Mucosa of rectum (tissue), 2 donors: ENCODE measurements at regions not wholly inside any gene's neighbourhood (a gene's known extent, or its start where the extent isn't known, plus 50 kb on each side); places are given as distances from the start of the nearest gene placed in this dataset.

Source experiments
- H3K27ac ChIP-seq, 2 donors: one replicate each; pipeline ENCODE4 v1.7.0; 2013; ENCODE audit warnings: inconsistent platforms in 2 of 2, low read depth in 2 of 2, low read length in 2 of 2
- H3K27me3 ChIP-seq, 2 donors: one replicate each; pipeline ENCODE4 v1.7.0; 2013; ENCODE audit warnings: low read length in 2 of 2; ENCODE audit not compliant: control insufficient read depth in 2 of 2, insufficient read depth in 2 of 2
- H3K36me3 ChIP-seq, 2 donors: one replicate each; pipeline ENCODE4 v1.7.0; 2013; ENCODE audit warnings: low read length in 2 of 2; ENCODE audit not compliant: control insufficient read depth in 2 of 2, insufficient read depth in 2 of 2
- H3K4me1 ChIP-seq, 2 donors: one replicate each; pipeline ENCODE4 v1.7.0; 2013; ENCODE audit warnings: low read length in 2 of 2, mild to moderate bottlenecking in 1 of 2; ENCODE audit not compliant: control insufficient read depth in 2 of 2, insufficient read depth in 2 of 2
- H3K4me3 ChIP-seq, 2 donors: one replicate each; pipeline ENCODE4 v1.7.0; 2013; ENCODE audit warnings: low read length in 2 of 2
- H3K9ac ChIP-seq, 2 donors: one replicate each; pipeline ENCODE4 v1.7.0; 2013; ENCODE audit warnings: low read length in 2 of 2, low read depth in 1 of 2, mild to moderate bottlenecking in 1 of 2
- H3K9me3 ChIP-seq, 2 donors: one replicate each; pipeline ENCODE4 v1.7.0; 2013; ENCODE audit warnings: low read length in 2 of 2; ENCODE audit not compliant: control insufficient read depth in 2 of 2
- donor health status: healthy.
- donor health status: Normal muscosa, but diverticular disease.

GRCh38 chr4:33340168-33340567, 2620.0 kb downstream of the PCDH7 start:
- no peak overlapping the region for H3K27ac ChIP-seq
- H3K4me1 ChIP-seq: no peaks in the 10 kb centered on the region
- H3K36me3 ChIP-seq: no peaks in the 10 kb centered on the region
- H3K9me3 ChIP-seq: peaks cover 0 to 11% of the 10 kb centered on the region in 2 donors
- no peak overlapping the region for H3K9ac ChIP-seq
- H3K4me3 ChIP-seq: no peak overlapping the region
- no peaks in the 10 kb centered on the region for H3K27me3 ChIP-seq

DNA sequence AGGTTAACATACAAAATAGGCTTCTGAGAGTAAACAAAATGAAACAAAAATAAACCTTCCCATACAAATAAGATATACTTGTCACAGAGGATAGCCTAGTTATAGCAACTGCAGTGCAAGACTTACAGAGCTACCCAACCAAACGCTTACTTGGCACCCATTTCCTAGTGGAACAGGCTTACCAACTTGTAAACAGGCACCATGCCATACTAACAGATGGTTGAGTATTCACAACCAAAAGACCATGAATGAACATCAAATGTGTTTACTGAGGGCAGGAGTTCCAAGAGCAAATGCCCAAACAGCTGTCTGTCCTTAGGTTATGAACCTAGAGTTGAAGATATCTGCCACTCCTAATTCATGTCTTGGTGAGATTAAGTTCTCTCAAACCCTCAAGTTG, 2629.2 kb downstream of the PCDH7 start:
- H3K9ac ChIP-seq: no peak overlapping the region

DNA sequence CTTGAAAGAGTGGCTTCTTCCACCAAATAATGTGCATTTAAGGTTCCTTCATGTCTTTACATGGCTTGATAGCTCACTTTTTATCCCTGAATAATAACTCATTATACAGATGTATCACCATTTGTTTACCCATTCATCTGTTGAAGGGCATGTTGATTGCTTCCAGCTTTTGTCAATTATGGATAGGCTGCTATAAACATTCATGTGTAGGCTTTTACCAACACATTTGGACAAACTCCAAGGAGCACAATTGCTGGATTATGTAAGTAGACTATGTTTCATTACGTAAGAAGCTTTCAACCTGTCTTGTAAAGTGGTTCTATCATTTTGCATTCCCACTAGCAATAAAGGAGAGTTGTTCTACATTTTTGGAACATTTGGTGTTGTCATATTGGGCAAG, 2637.0 kb downstream of the PCDH7 start:
- Histone ChIP-seq H3K4me1 (no peaks in the 10 kb centered on the region), H3K36me3 (no peaks in the 10 kb centered on the region), H3K9ac (no peak overlapping the region), H3K27ac (no peak overlapping the region), H3K27me3 (no peaks in the 10 kb centered on the region), H3K4me3 (no peak overlapping the region), H3K9me3 (no peaks in the 10 kb centered on the region)

More for the DNA sequence above, 2629.2 kb downstream of the PCDH7 start:
- Histone ChIP-seq H3K4me3 (no peak overlapping the region), H3K9me3 (no peaks in the 10 kb centered on the region), H3K4me1 (no peaks in the 10 kb centered on the region), H3K36me3 (no peaks in the 10 kb centered on the region), H3K27me3 (no peaks in the 10 kb centered on the region), H3K27ac (no peak overlapping the region)

- Histone ChIP-seq H3K27ac (no peak overlapping the region), H3K4me1 (no peaks in the 10 kb centered on the region), H3K27me3 (no peaks in the 10 kb centered on the region), H3K9me3 (no peaks in the 10 kb centered on the region), H3K9ac (no peak overlapping the region), H3K36me3 (no peaks in the 10 kb centered on the region), H3K4me3 (no peak overlapping the region)
Observed at GRCh38 chr4:33369446-33369845, 2649.3 kb downstream of the PCDH7 start.

GRCh38 chr4:33381816-33382215, 2661.6 kb downstream of the PCDH7 start:
- Histone ChIP-seq H3K9me3 (peaks cover 2 to 4% of the 10 kb centered on the region in 2 donors), H3K27me3 (no peaks in the 10 kb centered on the region), H3K36me3 (no peaks in the 10 kb centered on the region), H3K9ac (no peak overlapping the region), H3K4me3 (no peak overlapping the region), H3K27ac (no peak overlapping the region), H3K4me1 (no peaks in the 10 kb centered on the region)

GRCh38 chr4:33386764-33387163, 2666.6 kb downstream of the PCDH7 start:
- Histone ChIP-seq H3K9ac (no peak overlapping the region), H3K36me3 (no peaks in the 10 kb centered on the region), H3K4me1 (no peaks in the 10 kb centered on the region), H3K27me3 (no peaks in the 10 kb centered on the region), H3K4me3 (no peak overlapping the region), H3K27ac (no peak overlapping the region), H3K9me3 (peaks cover 2 to 4% of the 10 kb centered on the region in 2 donors)

- Histone ChIP-seq H3K27ac (no peak overlapping the region), H3K9ac (no peak overlapping the region), H3K27me3 (no peaks in the 10 kb centered on the region), H3K36me3 (no peaks in the 10 kb centered on the region), H3K4me1 (no peaks in the 10 kb centered on the region), H3K4me3 (no peak overlapping the region), H3K9me3 (no peaks in the 10 kb centered on the region)
Observed at GRCh38 chr4:33390976-33391375, 2670.8 kb downstream of the PCDH7 start.

DNA sequence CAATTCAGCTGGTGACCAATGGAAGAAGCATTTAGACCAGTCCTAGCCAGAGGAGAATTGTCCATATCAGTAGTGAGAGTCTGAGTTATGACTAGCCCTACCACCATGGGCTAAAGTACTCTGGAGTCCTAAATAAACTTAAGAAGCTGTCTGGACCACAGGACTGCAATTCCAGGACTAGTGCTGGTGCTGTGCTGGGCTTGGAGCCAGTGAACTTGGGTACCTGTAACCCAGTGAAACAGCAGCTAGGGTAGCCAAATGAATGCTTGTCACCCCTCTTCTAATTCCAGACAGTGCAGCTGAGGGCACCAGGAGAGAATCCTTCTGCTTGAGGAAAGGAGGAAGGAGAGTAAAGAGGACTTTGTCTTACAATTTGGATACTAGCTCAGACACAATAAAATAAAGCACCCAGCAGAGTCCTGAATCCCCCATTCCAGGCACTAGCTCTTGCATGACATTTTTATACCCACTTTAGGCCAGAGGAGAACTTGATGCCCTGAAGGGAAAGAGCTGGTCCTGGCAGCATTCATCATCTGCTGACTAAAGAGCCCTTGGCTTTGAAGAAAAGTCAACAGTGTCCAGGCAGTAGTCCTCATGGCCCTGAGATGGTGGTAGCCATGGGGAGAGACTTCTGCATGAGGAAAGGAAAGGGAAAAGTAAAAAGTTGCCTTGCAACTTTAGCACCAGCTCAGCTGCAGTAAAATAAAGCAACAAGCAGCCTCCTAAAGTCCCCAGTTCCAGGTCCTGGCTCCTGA, 2675.7 kb downstream of the PCDH7 start:
- H3K27ac ChIP-seq: no peak overlapping the region
- no peaks in the 10 kb centered on the region for H3K4me1 ChIP-seq
- no peak overlapping the region for H3K4me3 ChIP-seq

GRCh38 chr4:33400504-33400903, 2680.3 kb downstream of the PCDH7 start:
- no peak overlapping the region for H3K27ac ChIP-seq
- H3K36me3 ChIP-seq: no peaks in the 10 kb centered on the region
- no peak overlapping the region for H3K9ac ChIP-seq
- no peaks in the 10 kb centered on the region for H3K27me3 ChIP-seq
- H3K4me3 ChIP-seq: no peak overlapping the region
- H3K4me1 ChIP-seq: no peaks in the 10 kb centered on the region
- H3K9me3 ChIP-seq: no peaks in the 10 kb centered on the region

More for the DNA sequence above, 2675.7 kb downstream of the PCDH7 start:
- H3K27me3 ChIP-seq: no peaks in the 10 kb centered on the region
- no peaks in the 10 kb centered on the region for H3K9me3 ChIP-seq
- no peaks in the 10 kb centered on the region for H3K36me3 ChIP-seq
- no peak overlapping the region for H3K9ac ChIP-seq

GRCh38 chr4:33407496-33407895, 2687.3 kb downstream of the PCDH7 start:
- no peaks in the 10 kb centered on the region for H3K4me1 ChIP-seq
- no peaks in the 10 kb centered on the region for H3K27me3 ChIP-seq
- H3K27ac ChIP-seq: no peak overlapping the region
- H3K9me3 ChIP-seq: no peaks in the 10 kb centered on the region
- no peak overlapping the region for H3K9ac ChIP-seq
- H3K4me3 ChIP-seq: no peak overlapping the region
- no peaks in the 10 kb centered on the region for H3K36me3 ChIP-seq
